HG02798 (cell line): ENCODE measurements at regions not wholly inside any gene's neighbourhood (a gene's known extent, or its start where the extent isn't known, plus 50 kb on each side); places are given as distances from the start of the nearest gene placed in this dataset.
"Not testable (repeated sequence)": the region's sequence is repeated elsewhere in the genome, so short reads cannot be mapped to it uniquely, and the experiment has no call there.

Source experiments
- ATAC-seq: cut with Tn5 transposase; IDR thresholded peaks from one replicate; pipeline ENCODE4 v1.9.1; 2021; ENCODE audit warnings: mild to moderate bottlenecking; ENCODE audit not compliant: unreplicated experiment, poor library complexity

GRCh38 chr1:182003953-182004586 is 57.4 kb downstream of the ZNF648 start:
- no peak for ATAC-seq

GRCh38 chr1:182003025-182003725 is 58.3 kb downstream of the ZNF648 start:
- no peak for ATAC-seq

GRCh38 chr1:182002570-182002969 is 58.9 kb downstream of the ZNF648 start:
- no peak for ATAC-seq

GRCh38 chr1:181998858-181999257 is 62.7 kb downstream of the ZNF648 start:
- no peak for ATAC-seq

GRCh38 chr1:181992072-181992471 is 69.4 kb downstream of the ZNF648 start:
- ATAC-seq = no peak

- no peak for ATAC-seq
Observed at GRCh38 chr1:181990728-181991127, 70.8 kb downstream of the ZNF648 start.

- no peak for ATAC-seq
Observed at GRCh38 chr1:181989261-181989920, 72.1 kb downstream of the ZNF648 start.

GRCh38 chr1:181987996-181988395 is 73.5 kb downstream of the ZNF648 start:
- ATAC-seq = no peak

GRCh38 chr1:181987334-181987895 is 74.1 kb downstream of the ZNF648 start:
- ATAC-seq = no peak

- no peak for ATAC-seq
Observed at GRCh38 chr1:181986907-181987305, 74.6 kb downstream of the ZNF648 start.

GRCh38 chr1:181985936-181986906 is 75.3 kb downstream of the ZNF648 start:
- ATAC-seq = no peak

GRCh38 chr1:181985281-181985680 is 76.2 kb downstream of the ZNF648 start:
- ATAC-seq = no peak

- ATAC-seq = no peak
Observed at GRCh38 chr1:181984006-181984405, 77.5 kb downstream of the ZNF648 start.

GRCh38 chr1:181981821-181982220 is 79.7 kb downstream of the ZNF648 start:
- ATAC-seq = no peak

GRCh38 chr1:181972256-181972655 is 89.3 kb downstream of the ZNF648 start:
- ATAC-seq = no peak

- ATAC-seq = no peak
Observed at GRCh38 chr1:181971424-181971823, 90.1 kb downstream of the ZNF648 start.

- no peak for ATAC-seq
Observed at GRCh38 chr1:181969902-181970301, 91.6 kb downstream of the ZNF648 start.

- not testable (repeated sequence) for ATAC-seq
Observed at GRCh38 chr1:181954696-181955095, 106.8 kb downstream of the ZNF648 start.

GRCh38 chr1:181954178-181954577 is 107.3 kb downstream of the ZNF648 start:
- not testable (repeated sequence) for ATAC-seq

- ATAC-seq = no peak
Observed at GRCh38 chr1:181953596-181953995, 107.9 kb downstream of the ZNF648 start.
